Peyer's patch (tissue), 4 donors: ENCODE measurements at regions not wholly inside any gene's neighbourhood (a gene's known extent, or its start where the extent isn't known, plus 50 kb on each side); places are given as distances from the start of the nearest gene placed in this dataset.

Experiments
- DNase-seq, 3 donors: peaks; one replicate each; pipeline ENCODE4 v3.0.0-alpha.2; 2017 to 2019
- H3K27ac ChIP-seq, 4 donors: fragments of 200-600 bp; sonication (generic); one replicate each; pipeline ENCODE4 v1.5.1; 2016 to 2019
- H3K27me3 ChIP-seq, 2 donors: fragments of 200-600 bp; sonication (generic); one replicate each; pipeline ENCODE4 v1.5.1; 2019
- H3K36me3 ChIP-seq, 3 donors: fragments of 200-600 bp; sonication (generic); one replicate each; pipeline ENCODE4 v1.5.1; 2016 to 2019
- H3K4me1 ChIP-seq, 4 donors: fragments of 200-600 bp; sonication (generic); one replicate each; pipeline ENCODE4 v1.5.1; 2016 to 2019
- H3K4me3 ChIP-seq, 4 donors: fragments of 200-600 bp; sonication (generic); 1 replicate in 3 of 4; 2 replicates in 1 of 4; pipeline ENCODE4 v1.5.1; 2016 to 2019; ENCODE audit warnings: mild to moderate bottlenecking in 1 of 4
- H3K9me3 ChIP-seq, 4 donors: fragments of 200-600 bp; sonication (generic); one replicate each; pipeline ENCODE4 v1.5.1; 2016 to 2019; ENCODE audit warnings: mild to moderate bottlenecking in 1 of 4
- CTCF ChIP-seq, 6 experiments: fragments of 450-650 bp in 4 of 6; fragments of 200-600 bp in 2 of 6; sonication (generic) in 1 of 6; IDR thresholded peaks; one replicate each; pipeline ENCODE4 v1.5.1; 2017 to 2019; ENCODE audit warnings: antibody characterized with exemption in 6 of 6, mild to moderate bottlenecking in 3 of 6, moderate library complexity in 1 of 6
- POLR2A ChIP-seq, 2 donors: fragments of 450-650 bp; IDR thresholded peaks; one replicate each; pipeline ENCODE4 v1.5.1; 2017; ENCODE audit warnings: antibody characterized with exemption in 2 of 2, mild to moderate bottlenecking in 2 of 2, moderate library complexity in 2 of 2

- Histone ChIP-seq H3K4me1 (no peaks in the 10 kb centered on the region), H3K4me3 (no peak overlapping the region), H3K27me3 (no peaks in the 10 kb centered on the region), H3K36me3 (no peaks in the 10 kb centered on the region), H3K9me3 (no peaks in the 10 kb centered on the region), H3K27ac (no peak overlapping the region)
- DNase-seq = no peak
- no peak for TF ChIP-seq CTCF (IDR thresholded peaks at IDR 0.05)
Measured at GRCh38 chr13:80000684-80001509, 340.0 kb downstream of the SPRY2 start.

- Histone ChIP-seq H3K9me3 (no peaks in the 10 kb centered on the region), H3K4me3 (no peak overlapping the region), H3K27me3 (no peaks in the 10 kb centered on the region), H3K4me1 (no peaks in the 10 kb centered on the region), H3K27ac (no peak overlapping the region), H3K36me3 (no peaks in the 10 kb centered on the region)
- no peak for DNase-seq
- no peak for TF ChIP-seq CTCF (IDR thresholded peaks at IDR 0.05)
- TF ChIP-seq POLR2A (IDR thresholded peaks at IDR 0.05) = no peak
Measured at GRCh38 chr13:79999601-80000000, 341.3 kb downstream of the SPRY2 start.

GRCh38 chr13:79998381-79998880 is 342.5 kb downstream of the SPRY2 start:
- Histone ChIP-seq H3K27ac (no peak overlapping the region), H3K36me3 (no peaks in the 10 kb centered on the region), H3K27me3 (no peaks in the 10 kb centered on the region), H3K4me1 (no peaks in the 10 kb centered on the region), H3K4me3 (no peak overlapping the region), H3K9me3 (no peaks in the 10 kb centered on the region)
- TF ChIP-seq POLR2A (IDR thresholded peaks at IDR 0.05) = no peak
- no peak for TF ChIP-seq CTCF (IDR thresholded peaks at IDR 0.05)
- DNase-seq = no peak

GRCh38 chr13:79997244-79997643 is 343.7 kb downstream of the SPRY2 start:
- no peak for DNase-seq
- H3K4me1 ChIP-seq = no peaks in the 10 kb centered on the region
- H3K4me3 ChIP-seq = no peak overlapping the region
- no peaks in the 10 kb centered on the region for H3K9me3 ChIP-seq
- no peaks in the 10 kb centered on the region for H3K27me3 ChIP-seq
- H3K27ac ChIP-seq = no peak overlapping the region
- no peak for TF ChIP-seq CTCF (IDR thresholded peaks at IDR 0.05)
- TF ChIP-seq POLR2A (IDR thresholded peaks at IDR 0.05) = no peak
- no peaks in the 10 kb centered on the region for H3K36me3 ChIP-seq

GRCh38 chr13:79995334-79995733 is 345.6 kb downstream of the SPRY2 start:
- no peaks in the 10 kb centered on the region for H3K36me3 ChIP-seq
- no peaks in the 10 kb centered on the region for H3K27me3 ChIP-seq
- no peak overlapping the region for H3K4me3 ChIP-seq
- no peak overlapping the region for H3K27ac ChIP-seq
- TF ChIP-seq CTCF (IDR thresholded peaks at IDR 0.05) (no peak), POLR2A (IDR thresholded peaks at IDR 0.05) (no peak)
- no peak for DNase-seq
- no peaks in the 10 kb centered on the region for H3K9me3 ChIP-seq
- no peaks in the 10 kb centered on the region for H3K4me1 ChIP-seq
